ENCODE measurements at regions not wholly inside any gene's neighbourhood (a gene's known extent, or its start where the extent isn't known, plus 50 kb on each side); places are given as distances from the start of the nearest gene placed in this dataset.
"Not testable (repeated sequence)": the region's sequence is repeated elsewhere in the genome, so short reads cannot be mapped to it uniquely, and the experiment has no call there.

DNA sequence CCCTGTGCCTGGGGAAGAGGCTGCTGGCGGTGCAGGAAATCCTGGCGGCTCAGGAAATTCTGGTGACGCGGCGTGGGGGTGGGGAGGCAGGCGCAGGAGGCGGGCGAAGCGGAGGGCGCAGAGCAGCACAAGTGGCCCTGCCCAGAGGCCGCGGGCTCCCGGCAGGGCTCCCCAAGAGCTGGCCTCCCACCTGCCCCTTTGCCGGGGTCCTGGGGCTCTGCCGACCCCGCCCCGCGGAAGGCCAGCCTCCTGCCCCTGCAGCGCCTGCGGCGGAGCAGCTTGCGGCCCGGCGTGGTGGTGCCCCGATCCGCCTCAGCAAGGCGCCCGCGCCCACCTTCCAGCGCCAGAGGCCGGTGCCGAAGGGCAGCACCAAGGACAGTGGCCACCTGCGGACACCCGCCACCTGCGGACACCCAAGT, 100.2 kb upstream of the OR4C13 start:
- H3K4me1 Mint-ChIP-seq (ENCODE audit: low read depth), result no peaks in the 10 kb centered on the region
- H3K36me3 Mint-ChIP-seq (ENCODE audit: low read depth), result no peaks in the 10 kb centered on the region
- no peak overlapping the region for H3K27ac Mint-ChIP-seq
- H3K4me3 Mint-ChIP-seq, result no peak overlapping the region
- peaks cover 13% of the 10 kb centered on the region for H3K9me3 Mint-ChIP-seq
- no peaks in the 10 kb centered on the region for H3K27me3 Mint-ChIP-seq (ENCODE audit: insufficient read depth)
- intact Hi-C loops (cut with micrococcal nuclease), result no loop called here
- no peak for DNase-seq (ENCODE audit: low spot score)

GRCh38 chr11:49888875-49889274, 63.3 kb upstream of the OR4C13 start:
- H3K36me3 Mint-ChIP-seq (ENCODE audit: low read depth); intact Hi-C loops (cut with micrococcal nuclease); H3K27me3 Mint-ChIP-seq (ENCODE audit: insufficient read depth); H3K4me3 Mint-ChIP-seq; DNase-seq (ENCODE audit: low spot score); H3K27ac Mint-ChIP-seq; H3K4me1 Mint-ChIP-seq (ENCODE audit: low read depth): not testable (repeated sequence)
- H3K9me3 Mint-ChIP-seq, result peaks cover 22% of the 10 kb centered on the region

- H3K36me3 Mint-ChIP-seq (ENCODE audit: low read depth); H3K27me3 Mint-ChIP-seq (ENCODE audit: insufficient read depth); H3K27ac Mint-ChIP-seq; intact Hi-C loops (cut with micrococcal nuclease); DNase-seq (ENCODE audit: low spot score); H3K4me3 Mint-ChIP-seq; H3K4me1 Mint-ChIP-seq (ENCODE audit: low read depth): not testable (repeated sequence)
- peaks cover 29% of the 10 kb centered on the region for H3K9me3 Mint-ChIP-seq
These were observed 60.1 kb upstream of the OR4C13 start for GRCh38 chr11:49891910-49892671.

- peaks cover 27% of the 10 kb centered on the region for H3K9me3 Mint-ChIP-seq
- H3K27me3 Mint-ChIP-seq (ENCODE audit: insufficient read depth); H3K36me3 Mint-ChIP-seq (ENCODE audit: low read depth); H3K27ac Mint-ChIP-seq; H3K4me1 Mint-ChIP-seq (ENCODE audit: low read depth); H3K4me3 Mint-ChIP-seq; intact Hi-C loops (cut with micrococcal nuclease); DNase-seq (ENCODE audit: low spot score): not testable (repeated sequence)
These were observed 58.7 kb upstream of the OR4C13 start for GRCh38 chr11:49893442-49893841.

Data from activated T-helper 1 cell treated with anti-CD3 and anti-CD28 coated beads, Interleukin-12 subunit alpha, Interleukin-12 subunit beta, Interleukin-2, Interleukin-4 antibody, amounts not matched to agents 30 ng/mL and 10 ng/mL and 1 ng/mL, durations not matched to agents 14 hours and 24 hours and 36 hours (primary cell).